ENCODE measurements at regions not wholly inside any gene's neighbourhood (a gene's known extent, or its start where the extent isn't known, plus 50 kb on each side); places are given as distances from the start of the nearest gene placed in this dataset.

DNA sequence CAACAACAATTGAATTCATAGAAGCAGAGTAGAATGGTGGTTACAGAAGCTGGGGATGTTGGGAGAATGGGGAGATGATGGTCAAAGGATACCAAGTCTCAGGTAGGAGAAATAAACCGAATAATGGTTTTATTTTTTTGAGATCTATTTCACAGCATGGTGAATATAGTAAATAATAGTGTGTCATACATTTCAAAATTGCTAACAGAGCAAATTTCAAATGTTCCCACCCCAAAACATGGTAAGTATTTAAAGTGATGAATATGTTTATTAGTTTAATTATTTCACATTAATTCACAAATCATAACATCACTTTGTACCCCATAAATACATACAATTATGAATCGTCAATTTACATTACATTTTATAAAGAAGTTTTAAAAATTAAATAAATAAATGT is 72.7 kb upstream of the ATG10 start:
- no peak for TF ChIP-seq CTCF (IDR thresholded peaks at IDR 0.05)
- no peak for TF ChIP-seq POLR2A (IDR thresholded peaks at IDR 0.05)
